ENCODE measurements at regions not wholly inside any gene's neighbourhood (a gene's known extent, or its start where the extent isn't known, plus 50 kb on each side); places are given as distances from the start of the nearest gene placed in this dataset.

DNA sequence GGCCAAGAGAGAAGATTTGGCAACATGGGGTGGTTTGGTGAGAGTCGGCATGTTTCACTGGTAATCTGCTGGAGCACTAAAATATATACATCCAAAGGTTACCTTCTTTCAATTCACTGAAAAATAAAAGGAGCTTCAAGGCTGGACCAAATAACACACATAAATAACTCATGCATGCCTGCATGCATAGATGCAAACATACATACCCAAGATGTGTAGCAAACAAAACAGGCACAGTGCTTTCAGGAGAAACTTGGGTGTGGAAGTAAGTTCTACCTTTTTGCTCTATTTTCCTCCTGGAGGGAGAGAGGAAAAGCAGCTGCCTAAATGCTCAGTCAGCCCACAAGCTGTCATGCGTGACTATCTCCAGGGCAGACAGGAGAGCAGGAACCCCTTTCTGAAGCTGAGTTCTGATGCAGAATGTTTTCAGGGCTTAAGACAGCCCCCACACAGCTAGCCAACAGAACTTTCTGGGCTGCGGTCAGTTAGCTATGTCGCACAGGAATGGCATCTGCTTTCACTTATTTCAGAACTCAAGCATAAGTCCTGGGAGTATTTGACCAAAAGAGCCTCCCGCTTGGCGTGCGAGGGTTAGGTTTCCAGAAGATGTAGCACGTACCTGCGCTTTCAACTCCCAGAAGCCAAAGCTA, 166.2 kb downstream of the TOMM20 start (continued):
- TF ChIP-seq FIP1L1 (IDR thresholded peaks at IDR 0.05; ENCODE audit: low read depth, low read length, poor library complexity, severe bottlenecking) (no peak), HMG20A (CRISPR knock-in tag; conservative IDR thresholded peaks at IDR 0.05) (no peak), COPS2 (conservative IDR thresholded peaks at IDR 0.05) (no peak), ARID2 (IDR thresholded peaks at IDR 0.05) (no peak), WHSC1 (IDR thresholded peaks at IDR 0.05; ENCODE audit: low read length) (no peak), RBM17 (IDR thresholded peaks at IDR 0.05; ENCODE audit: borderline replicate concordance, low read depth, low read length) (no peak), NFE2L1 (tag; IDR thresholded peaks at IDR 0.05; ENCODE audit: borderline replicate concordance, low read depth) (no peak), ZNF24 (IDR thresholded peaks at IDR 0.05) (peak; percentile 36; the same call in 1 of the 2 replicates), RBM22 (IDR thresholded peaks at IDR 0.05; ENCODE audit: low read depth, low read length, poor library complexity, severe bottlenecking) (no peak), NFE2 (IDR thresholded peaks at IDR 0.05; ENCODE audit: low read depth) (peak; percentile 69)
- TF ChIP-seq, protein P1, sequence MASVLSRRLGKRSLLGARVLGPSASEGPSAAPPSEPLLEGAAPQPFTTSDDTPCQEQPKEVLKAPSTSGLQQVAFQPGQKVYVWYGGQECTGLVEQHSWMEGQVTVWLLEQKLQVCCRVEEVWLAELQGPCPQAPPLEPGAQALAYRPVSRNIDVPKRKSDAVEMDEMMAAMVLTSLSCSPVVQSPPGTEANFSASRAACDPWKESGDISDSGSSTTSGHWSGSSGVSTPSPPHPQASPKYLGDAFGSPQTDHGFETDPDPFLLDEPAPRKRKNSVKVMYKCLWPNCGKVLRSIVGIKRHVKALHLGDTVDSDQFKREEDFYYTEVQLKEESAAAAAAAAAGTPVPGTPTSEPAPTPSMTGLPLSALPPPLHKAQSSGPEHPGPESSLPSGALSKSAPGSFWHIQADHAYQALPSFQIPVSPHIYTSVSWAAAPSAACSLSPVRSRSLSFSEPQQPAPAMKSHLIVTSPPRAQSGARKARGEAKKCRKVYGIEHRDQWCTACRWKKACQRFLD (CRISPR knock-in tag; IDR thresholded peaks at IDR 0.05): peak; percentile 87
- TF ChIP-seq, protein P2, sequence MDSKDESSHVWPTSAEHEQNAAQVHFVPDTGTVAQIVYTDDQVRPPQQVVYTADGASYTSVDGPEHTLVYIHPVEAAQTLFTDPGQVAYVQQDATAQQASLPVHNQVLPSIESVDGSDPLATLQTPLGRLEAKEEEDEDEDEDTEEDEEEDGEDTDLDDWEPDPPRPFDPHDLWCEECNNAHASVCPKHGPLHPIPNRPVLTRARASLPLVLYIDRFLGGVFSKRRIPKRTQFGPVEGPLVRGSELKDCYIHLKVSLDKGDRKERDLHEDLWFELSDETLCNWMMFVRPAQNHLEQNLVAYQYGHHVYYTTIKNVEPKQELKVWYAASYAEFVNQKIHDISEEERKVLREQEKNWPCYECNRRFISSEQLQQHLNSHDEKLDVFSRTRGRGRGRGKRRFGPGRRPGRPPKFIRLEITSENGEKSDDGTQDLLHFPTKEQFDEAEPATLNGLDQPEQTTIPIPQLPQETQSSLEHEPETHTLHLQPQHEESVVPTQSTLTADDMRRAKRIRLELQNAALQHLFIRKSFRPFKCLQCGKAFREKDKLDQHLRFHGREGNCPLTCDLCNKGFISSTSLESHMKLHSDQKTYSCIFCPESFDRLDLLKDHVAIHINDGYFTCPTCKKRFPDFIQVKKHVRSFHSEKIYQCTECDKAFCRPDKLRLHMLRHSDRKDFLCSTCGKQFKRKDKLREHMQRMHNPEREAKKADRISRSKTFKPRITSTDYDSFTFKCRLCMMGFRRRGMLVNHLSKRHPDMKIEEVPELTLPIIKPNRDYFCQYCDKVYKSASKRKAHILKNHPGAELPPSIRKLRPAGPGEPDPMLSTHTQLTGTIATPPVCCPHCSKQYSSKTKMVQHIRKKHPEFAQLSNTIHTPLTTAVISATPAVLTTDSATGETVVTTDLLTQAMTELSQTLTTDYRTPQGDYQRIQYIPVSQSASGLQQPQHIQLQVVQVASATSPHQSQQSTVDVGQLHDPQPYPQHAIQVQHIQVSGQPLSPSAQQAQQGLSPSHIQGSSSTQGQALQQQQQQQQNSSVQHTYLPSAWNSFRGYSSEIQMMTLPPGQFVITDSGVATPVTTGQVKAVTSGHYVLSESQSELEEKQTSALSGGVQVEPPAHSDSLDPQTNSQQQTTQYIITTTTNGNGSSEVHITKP (IDR thresholded peaks at IDR 0.05; ENCODE audit: partially characterized antibody): no peak
- TF ChIP-seq, protein P3, sequence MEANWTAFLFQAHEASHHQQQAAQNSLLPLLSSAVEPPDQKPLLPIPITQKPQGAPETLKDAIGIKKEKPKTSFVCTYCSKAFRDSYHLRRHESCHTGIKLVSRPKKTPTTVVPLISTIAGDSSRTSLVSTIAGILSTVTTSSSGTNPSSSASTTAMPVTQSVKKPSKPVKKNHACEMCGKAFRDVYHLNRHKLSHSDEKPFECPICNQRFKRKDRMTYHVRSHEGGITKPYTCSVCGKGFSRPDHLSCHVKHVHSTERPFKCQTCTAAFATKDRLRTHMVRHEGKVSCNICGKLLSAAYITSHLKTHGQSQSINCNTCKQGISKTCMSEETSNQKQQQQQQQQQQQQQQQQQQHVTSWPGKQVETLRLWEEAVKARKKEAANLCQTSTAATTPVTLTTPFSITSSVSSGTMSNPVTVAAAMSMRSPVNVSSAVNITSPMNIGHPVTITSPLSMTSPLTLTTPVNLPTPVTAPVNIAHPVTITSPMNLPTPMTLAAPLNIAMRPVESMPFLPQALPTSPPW (CRISPR knock-in tag; IDR thresholded peaks at IDR 0.05): peak; percentile 25; the same call in 1 of the 2 replicates
- TF ChIP-seq, protein P4, sequence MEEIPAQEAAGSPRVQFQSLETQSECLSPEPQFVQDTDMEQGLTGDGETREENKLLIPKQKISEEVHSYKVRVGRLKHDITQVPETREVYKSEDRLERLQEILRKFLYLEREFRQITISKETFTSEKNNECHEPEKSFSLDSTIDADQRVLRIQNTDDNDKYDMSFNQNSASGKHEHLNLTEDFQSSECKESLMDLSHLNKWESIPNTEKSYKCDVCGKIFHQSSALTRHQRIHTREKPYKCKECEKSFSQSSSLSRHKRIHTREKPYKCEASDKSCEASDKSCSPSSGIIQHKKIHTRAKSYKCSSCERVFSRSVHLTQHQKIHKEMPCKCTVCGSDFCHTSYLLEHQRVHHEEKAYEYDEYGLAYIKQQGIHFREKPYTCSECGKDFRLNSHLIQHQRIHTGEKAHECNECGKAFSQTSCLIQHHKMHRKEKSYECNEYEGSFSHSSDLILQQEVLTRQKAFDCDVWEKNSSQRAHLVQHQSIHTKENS (CRISPR knock-in tag; IDR thresholded peaks at IDR 0.05): no peak
- TF ChIP-seq, protein P5, sequence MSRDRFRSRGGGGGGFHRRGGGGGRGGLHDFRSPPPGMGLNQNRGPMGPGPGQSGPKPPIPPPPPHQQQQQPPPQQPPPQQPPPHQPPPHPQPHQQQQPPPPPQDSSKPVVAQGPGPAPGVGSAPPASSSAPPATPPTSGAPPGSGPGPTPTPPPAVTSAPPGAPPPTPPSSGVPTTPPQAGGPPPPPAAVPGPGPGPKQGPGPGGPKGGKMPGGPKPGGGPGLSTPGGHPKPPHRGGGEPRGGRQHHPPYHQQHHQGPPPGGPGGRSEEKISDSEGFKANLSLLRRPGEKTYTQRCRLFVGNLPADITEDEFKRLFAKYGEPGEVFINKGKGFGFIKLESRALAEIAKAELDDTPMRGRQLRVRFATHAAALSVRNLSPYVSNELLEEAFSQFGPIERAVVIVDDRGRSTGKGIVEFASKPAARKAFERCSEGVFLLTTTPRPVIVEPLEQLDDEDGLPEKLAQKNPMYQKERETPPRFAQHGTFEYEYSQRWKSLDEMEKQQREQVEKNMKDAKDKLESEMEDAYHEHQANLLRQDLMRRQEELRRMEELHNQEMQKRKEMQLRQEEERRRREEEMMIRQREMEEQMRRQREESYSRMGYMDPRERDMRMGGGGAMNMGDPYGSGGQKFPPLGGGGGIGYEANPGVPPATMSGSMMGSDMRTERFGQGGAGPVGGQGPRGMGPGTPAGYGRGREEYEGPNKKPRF (IDR thresholded peaks at IDR 0.05; ENCODE audit: low read depth, low read length): no peak

All from K562 (cell line).